GM12878 (cell line): ENCODE measurements at regions not wholly inside any gene's neighbourhood (a gene's known extent, or its start where the extent isn't known, plus 50 kb on each side); places are given as distances from the start of the nearest gene placed in this dataset.

Source experiments
- ATAC-seq: fragments of 200-7000 bp; cut with Tn5 transposase; 3 replicates; pipeline ENCODE4 v1.9.1; 2020; ENCODE audit warnings: mild to moderate bottlenecking, moderate library complexity
- BruUV-seq: library from RNA; stranded (reverse); fragments of 400-500 nt; replicated peaks from 2 replicates; lab custom pipeline; 2021; lab: Mats Ljungman, UMichigan
- CTCF ChIA-PET: fragments of 300-600 bp; sonication (Branson Sonifier 250); formaldehyde crosslinking; extraction: SDS; loops from one replicate; lab custom pipeline; 2021; ENCODE audit warnings: inconsistent platforms; lab: Yijun Ruan, JAX
- POLR2A ChIA-PET: fragments of 350-600 bp; formaldehyde crosslinking; extraction: SDS; loops from one replicate; lab custom pipeline; 2021; ENCODE audit warnings: inconsistent platforms; lab: Charles Lee
- RAD21 ChIA-PET: fragments of 300-600 bp; sonication (Branson Sonifier 250); formaldehyde crosslinking; loops from one replicate; lab custom pipeline; 2023; ENCODE audit warnings: antibody characterized with exemption; ENCODE audit not compliant: unreplicated experiment; lab: Charles Lee
- SMC1A ChIA-PET: fragments of 300-600 bp; sonication (Branson Sonifier 250); formaldehyde crosslinking; loops from one replicate; lab custom pipeline; 2023; ENCODE audit not compliant: unreplicated experiment, uncharacterized antibody; lab: Charles Lee
- DNase-seq: peaks from one replicate; pipeline ENCODE4 v3.0.0-alpha.2; 2011; ENCODE audit warnings: low read depth, low spot score
- FAIRE-seq: peaks from 3 replicates; lab custom pipeline; 2011; peaks lifted over from hg19 to GRCh38; lab: Jason Lieb, UNC
- H2AFZ ChIP-seq: 2 replicates; pipeline ENCODE4 v1.6.0; 2011; ENCODE audit warnings: low read depth, low read length, control low read depth; ENCODE audit not compliant: control insufficient read depth
- H3K27ac ChIP-seq: 2 replicates; pipeline ENCODE4 v1.5.1; 2011; ENCODE audit warnings: control low read depth; ENCODE audit not compliant: control insufficient read depth, insufficient read depth
- H3K27me3 ChIP-seq, 2 experiments: replicated peaks in 1 of 2; 2 replicates each; pipeline versions ENCODE4 v1.6.0 to v1.6.1; 2011; ENCODE audit warnings: low read length in 1 of 2; ENCODE audit not compliant: control insufficient read depth in 2 of 2, insufficient read depth in 2 of 2
- H3K36me3 ChIP-seq, 2 experiments: 2 replicates each; pipeline ENCODE4 v1.5.1; 2011; ENCODE audit warnings: low read length in 1 of 2; ENCODE audit not compliant: control insufficient read depth in 2 of 2, insufficient read depth in 2 of 2
- H3K4me1 ChIP-seq: 2 replicates; pipeline ENCODE4 v1.6.1; 2011; ENCODE audit warnings: mild to moderate bottlenecking, low read length, moderate library complexity, mixed read lengths; ENCODE audit not compliant: control insufficient read depth, insufficient read depth
- H3K4me2 ChIP-seq: 2 replicates; pipeline ENCODE4 v1.6.0; 2011; ENCODE audit warnings: control low read depth; ENCODE audit not compliant: control insufficient read depth, insufficient read depth
- H3K4me3 ChIP-seq: fragments of 200-600 bp; sonication (generic); 2 replicates; pipeline ENCODE4 v1.5.1; 2016
- H3K79me2 ChIP-seq: 2 replicates; pipeline ENCODE4 v1.6.0; 2011; ENCODE audit warnings: low read length; ENCODE audit not compliant: control insufficient read depth, insufficient read depth
- H3K9ac ChIP-seq: 2 replicates; pipeline ENCODE4 v1.8.0; 2011; ENCODE audit warnings: low read length, control low read depth, mixed read lengths; ENCODE audit not compliant: control insufficient read depth, insufficient read depth
- H3K9me3 ChIP-seq: replicated peaks from 3 replicates; pipeline ENCODE4 v1.5.1; 2011; ENCODE audit warnings: mild to moderate bottlenecking, low read length; ENCODE audit not compliant: control insufficient read depth, insufficient read depth
- H4K20me1 ChIP-seq: 2 replicates; pipeline ENCODE4 v1.6.0; 2011; ENCODE audit not compliant: control insufficient read depth, insufficient read depth
- JUNB ChIP-seq: IDR thresholded peaks from 2 replicates; pipeline ENCODE4 v1.6.1; 2016; ENCODE audit warnings: antibody characterized with exemption, mild to moderate bottlenecking
- KAT2A ChIP-seq: conservative IDR thresholded peaks from 2 replicates; pipeline ENCODE4 v1.6.1; 2011; ENCODE audit warnings: low read depth, low read length; ENCODE audit not compliant: control insufficient read depth
- PBX3 ChIP-seq: IDR thresholded peaks from 2 replicates; pipeline ENCODE4 v1.6.1; 2011; ENCODE audit warnings: mild to moderate bottlenecking, low read depth, low read length, moderate library complexity; ENCODE audit not compliant: insufficient replicate concordance
- TBL1XR1 ChIP-seq: IDR thresholded peaks from 2 replicates; pipeline ENCODE4 v1.6.1; 2012; ENCODE audit warnings: low read depth, low read length, improper control_type of control experiment
- WGBS: methylation state at CpG from one replicate; pipeline ENCODE4 v1.1.6; 2016; ENCODE audit warnings: low lambda C conversion rate; ENCODE audit not compliant: insufficient replicate concordance, insufficient coverage; ENCODE audit errors: missing lambda C conversion rate; 5-methylcytosine and 5-hydroxymethylcytosine counted together
- in situ Hi-C: fragments of 300-500 bp; cut with MboI; formaldehyde crosslinking; loops from 9 replicates; pipeline ENCODE4 v1.14.3; 2018; ENCODE audit warnings: mixed read lengths
- intact Hi-C: fragments of 100-400 bp; cut with micrococcal nuclease; formaldehyde crosslinking; loops from one replicate; pipeline ENCODE4 v1.14.2; 2022; ENCODE audit not compliant: unreplicated experiment
- TF ChIP-seq, protein P1 (sequence below), 3 experiments: IDR thresholded peaks in 2 of 3; conservative IDR thresholded peaks in 1 of 3; 2 replicates each; pipeline ENCODE4 v1.5.1; 2011; ENCODE audit warnings: low read depth in 3 of 3, low read length in 3 of 3, mild to moderate bottlenecking in 3 of 3, control low read depth in 2 of 3, moderate library complexity in 2 of 3, inconsistent platforms in 1 of 3, mixed read lengths in 1 of 3; ENCODE audit not compliant: control insufficient read depth in 2 of 3, insufficient read depth in 1 of 3; ENCODE audit errors: extremely low read depth in 1 of 3
- TF ChIP-seq, protein P2 (sequence below): fragments of 450-650 bp; IDR thresholded peaks from 2 replicates; pipeline ENCODE4 v1.6.1; 2017; ENCODE audit warnings: mild to moderate bottlenecking, moderate library complexity
- TF ChIP-seq, protein P3 (sequence below): IDR thresholded peaks from 2 replicates; pipeline ENCODE4 v1.6.1; 2011; ENCODE audit warnings: low read depth, mild to moderate bottlenecking, low read length, moderate library complexity, borderline replicate concordance; ENCODE audit errors: extremely low read depth

DNA sequence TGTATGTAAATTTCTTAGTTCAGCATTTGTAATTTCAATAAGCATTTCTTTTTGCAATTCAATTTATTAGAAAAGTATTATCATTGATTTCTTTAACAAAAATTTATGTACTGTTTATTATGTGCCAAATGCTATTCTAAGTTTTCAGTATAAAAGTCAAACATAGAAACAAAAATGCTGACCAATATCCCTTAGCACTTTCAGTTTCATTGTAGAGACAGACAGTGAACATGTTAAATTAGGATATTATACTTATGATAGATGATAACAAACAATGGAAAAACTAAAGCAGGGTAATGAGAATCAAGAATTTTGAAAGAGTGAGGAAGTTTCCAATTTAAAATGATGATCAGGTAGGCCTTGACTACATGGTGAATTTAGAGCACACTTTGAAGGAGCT is 1106.0 kb downstream of the TAF11L14 start:
- Histone ChIP-seq H4K20me1 (no peaks in the 10 kb centered on the region), H3K4me2 (peak overlapping the region; percentile 15), H3K36me3 (no peaks in the 10 kb centered on the region; a peak in 1 of 4 replicates), H3K27ac (no peak overlapping the region), H3K4me1 (peaks cover 3% of the 10 kb centered on the region; the same call in 1 of the 2 replicates), H3K9ac (no peak overlapping the region), H3K4me3 (0 out of 2 replicates have a peak overlapping the region, but pooled peaks have one; percentile 19), H3K79me2 (peaks cover 53% of the 10 kb centered on the region), H3K27me3 (no peaks in the 10 kb centered on the region), H2AFZ (no peak overlapping the region), H3K9me3 (no peaks in the 10 kb centered on the region; the same call in 2 of the 3 replicates)
- in situ Hi-C loops: loop anchor here (25.0 kb wide), 1 partner anchor 1503 kb away; no protein-coding TSS in a partner anchor
- FAIRE-seq (no peak), ATAC-seq (peak; percentile 14; the same call in 2 of the 3 replicates), DNase-seq (no peak)
- BruUV-seq: no TSS peak
- intact Hi-C loops: loop anchor here (5.0 kb wide), 1 partner anchor 1423 kb away; no protein-coding TSS in a partner anchor
- ChIA-PET SMC1A (interaction anchor here (0.8 to 3.1 kb wide), 6 partner anchors 16 to 139 kb away, joined by 3 to 11 read pairs (median 4); no protein-coding TSS in a partner anchor), POLR2A (no interaction called here), CTCF (interaction anchor here (1.1 to 2.9 kb wide), 3 partner anchors 12 to 42 kb away, joined by 3 to 11 read pairs (median 5); no protein-coding TSS in a partner anchor), RAD21 (no interaction called here)
- TF ChIP-seq, protein P1, sequence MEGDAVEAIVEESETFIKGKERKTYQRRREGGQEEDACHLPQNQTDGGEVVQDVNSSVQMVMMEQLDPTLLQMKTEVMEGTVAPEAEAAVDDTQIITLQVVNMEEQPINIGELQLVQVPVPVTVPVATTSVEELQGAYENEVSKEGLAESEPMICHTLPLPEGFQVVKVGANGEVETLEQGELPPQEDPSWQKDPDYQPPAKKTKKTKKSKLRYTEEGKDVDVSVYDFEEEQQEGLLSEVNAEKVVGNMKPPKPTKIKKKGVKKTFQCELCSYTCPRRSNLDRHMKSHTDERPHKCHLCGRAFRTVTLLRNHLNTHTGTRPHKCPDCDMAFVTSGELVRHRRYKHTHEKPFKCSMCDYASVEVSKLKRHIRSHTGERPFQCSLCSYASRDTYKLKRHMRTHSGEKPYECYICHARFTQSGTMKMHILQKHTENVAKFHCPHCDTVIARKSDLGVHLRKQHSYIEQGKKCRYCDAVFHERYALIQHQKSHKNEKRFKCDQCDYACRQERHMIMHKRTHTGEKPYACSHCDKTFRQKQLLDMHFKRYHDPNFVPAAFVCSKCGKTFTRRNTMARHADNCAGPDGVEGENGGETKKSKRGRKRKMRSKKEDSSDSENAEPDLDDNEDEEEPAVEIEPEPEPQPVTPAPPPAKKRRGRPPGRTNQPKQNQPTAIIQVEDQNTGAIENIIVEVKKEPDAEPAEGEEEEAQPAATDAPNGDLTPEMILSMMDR (IDR thresholded peaks at IDR 0.05 in 2 of 3, conservative IDR thresholded peaks at IDR 0.05 in 1 of 3; ENCODE audit: control insufficient read depth in 2 of 3, extremely low read depth in 1 of 3, insufficient read depth in 1 of 3, low read depth in 3 of 3, low read length in 3 of 3): no peak
- no peak for TF ChIP-seq TBL1XR1
- TF ChIP-seq JUNB: 0 out of 2 replicates have a peak, but pooled peaks have one; percentile 23

DNA sequence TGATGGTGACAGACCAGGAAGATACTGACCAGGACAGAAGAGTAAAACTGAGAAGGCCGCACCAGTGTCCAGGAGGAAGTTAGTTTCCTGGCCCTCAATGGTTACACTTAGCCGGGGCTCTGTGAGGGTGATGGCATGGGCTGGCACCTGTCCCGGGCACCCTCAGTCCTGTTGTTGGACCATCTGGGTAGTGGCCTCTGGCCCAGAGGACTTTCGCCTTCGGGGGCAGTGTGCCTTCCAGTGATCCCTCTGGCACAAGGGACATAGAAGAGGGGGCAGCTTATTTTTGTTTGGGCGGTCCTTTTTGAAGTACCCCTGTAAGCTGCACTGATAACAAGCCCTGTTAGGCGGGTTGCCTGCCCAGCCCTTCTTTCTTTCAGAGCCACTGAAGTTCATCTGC is 1108.6 kb downstream of the TAF11L14 start:
- intact Hi-C loops: loop anchor here (5.0 kb wide), 1 partner anchor 1426 kb away; no protein-coding TSS in a partner anchor
- Histone ChIP-seq H3K4me3 (peak overlapping the region; percentile 14; the same call in 1 of the 2 replicates), H3K27ac (no peak overlapping the region), H3K4me1 (peaks cover 12% of the 10 kb centered on the region), H3K9ac (no peak overlapping the region), H3K27me3 (no peaks in the 10 kb centered on the region), H3K4me2 (peak overlapping the region; percentile 97; the same call in 1 of the 2 replicates), H2AFZ (no peak overlapping the region), H3K9me3 (peaks cover 8% of the 10 kb centered on the region; the same call in 2 of the 3 replicates), H4K20me1 (no peaks in the 10 kb centered on the region), H3K79me2 (peaks cover 56% of the 10 kb centered on the region), H3K36me3 (no peaks in the 10 kb centered on the region; a peak in 1 of 4 replicates)
- DNase-seq: no peak
- no TSS peak for BruUV-seq
- no peak for FAIRE-seq
- in situ Hi-C loops: loop anchor here (25.0 kb wide), 1 partner anchor 1506 kb away; no protein-coding TSS in a partner anchor
- ChIA-PET RAD21 (no interaction called here), SMC1A (interaction anchor here (1.1 to 3.1 kb wide), 2 partner anchors 44 to 66 kb away, joined by 3 to 11 read pairs; no protein-coding TSS in a partner anchor), POLR2A (no interaction called here), CTCF (interaction anchor here (2.9 kb wide), 1 partner anchor 44 kb away, joined by 11 read pairs; no protein-coding TSS in a partner anchor)
- ATAC-seq: no peak
- 91% methylated on average over 7 of the region's 7 CpGs for whole genome bisulfite sequencing
- TF ChIP-seq, protein P2, sequence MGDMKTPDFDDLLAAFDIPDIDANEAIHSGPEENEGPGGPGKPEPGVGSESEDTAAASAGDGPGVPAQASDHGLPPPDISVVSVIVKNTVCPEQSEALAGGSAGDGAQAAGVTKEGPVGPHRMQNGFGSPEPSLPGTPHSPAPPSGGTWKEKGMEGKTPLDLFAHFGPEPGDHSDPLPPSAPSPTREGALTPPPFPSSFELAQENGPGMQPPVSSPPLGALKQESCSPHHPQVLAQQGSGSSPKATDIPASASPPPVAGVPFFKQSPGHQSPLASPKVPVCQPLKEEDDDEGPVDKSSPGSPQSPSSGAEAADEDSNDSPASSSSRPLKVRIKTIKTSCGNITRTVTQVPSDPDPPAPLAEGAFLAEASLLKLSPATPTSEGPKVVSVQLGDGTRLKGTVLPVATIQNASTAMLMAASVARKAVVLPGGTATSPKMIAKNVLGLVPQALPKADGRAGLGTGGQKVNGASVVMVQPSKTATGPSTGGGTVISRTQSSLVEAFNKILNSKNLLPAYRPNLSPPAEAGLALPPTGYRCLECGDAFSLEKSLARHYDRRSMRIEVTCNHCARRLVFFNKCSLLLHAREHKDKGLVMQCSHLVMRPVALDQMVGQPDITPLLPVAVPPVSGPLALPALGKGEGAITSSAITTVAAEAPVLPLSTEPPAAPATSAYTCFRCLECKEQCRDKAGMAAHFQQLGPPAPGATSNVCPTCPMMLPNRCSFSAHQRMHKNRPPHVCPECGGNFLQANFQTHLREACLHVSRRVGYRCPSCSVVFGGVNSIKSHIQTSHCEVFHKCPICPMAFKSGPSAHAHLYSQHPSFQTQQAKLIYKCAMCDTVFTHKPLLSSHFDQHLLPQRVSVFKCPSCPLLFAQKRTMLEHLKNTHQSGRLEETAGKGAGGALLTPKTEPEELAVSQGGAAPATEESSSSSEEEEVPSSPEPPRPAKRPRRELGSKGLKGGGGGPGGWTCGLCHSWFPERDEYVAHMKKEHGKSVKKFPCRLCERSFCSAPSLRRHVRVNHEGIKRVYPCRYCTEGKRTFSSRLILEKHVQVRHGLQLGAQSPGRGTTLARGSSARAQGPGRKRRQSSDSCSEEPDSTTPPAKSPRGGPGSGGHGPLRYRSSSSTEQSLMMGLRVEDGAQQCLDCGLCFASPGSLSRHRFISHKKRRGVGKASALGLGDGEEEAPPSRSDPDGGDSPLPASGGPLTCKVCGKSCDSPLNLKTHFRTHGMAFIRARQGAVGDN: no peak
- TF ChIP-seq PBX3 (no peak), KAT2A (no peak)
- TF ChIP-seq, protein P3, sequence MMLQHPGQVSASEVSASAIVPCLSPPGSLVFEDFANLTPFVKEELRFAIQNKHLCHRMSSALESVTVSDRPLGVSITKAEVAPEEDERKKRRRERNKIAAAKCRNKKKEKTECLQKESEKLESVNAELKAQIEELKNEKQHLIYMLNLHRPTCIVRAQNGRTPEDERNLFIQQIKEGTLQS: no peak
